ENCODE measurements at regions not wholly inside any gene's neighbourhood (a gene's known extent, or its start where the extent isn't known, plus 50 kb on each side); places are given as distances from the start of the nearest gene placed in this dataset.

- no peak for DNase-seq
- intact Hi-C loops (cut with DNase I; ENCODE audit: low total_unique reads): no loop called here
- Histone ChIP-seq H3K36me3 (no peaks in the 10 kb centered on the region), H3K9me3 (no peaks in the 10 kb centered on the region), H3K27ac (no peak overlapping the region), H3K27me3 (no peaks in the 10 kb centered on the region), H3K4me3 (no peak overlapping the region), H3K4me1 (no peaks in the 10 kb centered on the region)
- no peak for TF ChIP-seq CTCF (IDR thresholded peaks at IDR 0.05)
These were observed 915.3 kb downstream of the VRK1 start for GRCh38 chr14:97712471-97712870.

GRCh38 chr14:97713023-97713422 is 915.8 kb downstream of the VRK1 start:
- no peak for DNase-seq
- Histone ChIP-seq H3K27me3 (no peaks in the 10 kb centered on the region), H3K36me3 (no peaks in the 10 kb centered on the region), H3K27ac (no peak overlapping the region), H3K4me3 (no peak overlapping the region), H3K4me1 (no peaks in the 10 kb centered on the region), H3K9me3 (no peaks in the 10 kb centered on the region)
- no peak for TF ChIP-seq CTCF (IDR thresholded peaks at IDR 0.05)
- intact Hi-C loops (cut with DNase I; ENCODE audit: low total_unique reads): no loop called here

- no peaks in the 10 kb centered on the region for H3K27me3 ChIP-seq
- TF ChIP-seq CTCF (IDR thresholded peaks at IDR 0.05): no peak
- H3K4me1 ChIP-seq: no peaks in the 10 kb centered on the region
- H3K9me3 ChIP-seq: peaks cover 0 to 4% (median 0%) of the 10 kb centered on the region in 3 donors
- no peak for DNase-seq
- H3K36me3 ChIP-seq: no peaks in the 10 kb centered on the region
- intact Hi-C loops (cut with DNase I; ENCODE audit: low total_unique reads): no loop called here
- H3K27ac ChIP-seq: no peak overlapping the region
- no peak overlapping the region for H3K4me3 ChIP-seq
These were observed 921.8 kb downstream of the VRK1 start for GRCh38 chr14:97718886-97719442.

- Histone ChIP-seq H3K27ac (no peak overlapping the region), H3K9me3 (peaks cover 0 to 4% (median 0%) of the 10 kb centered on the region in 3 donors), H3K27me3 (no peaks in the 10 kb centered on the region), H3K4me1 (no peaks in the 10 kb centered on the region), H3K36me3 (no peaks in the 10 kb centered on the region), H3K4me3 (no peak overlapping the region)
- intact Hi-C loops (cut with DNase I; ENCODE audit: low total_unique reads): loop anchor here (10.0 kb wide), 1 partner anchor 355 kb away; no protein-coding TSS in a partner anchor
- no peak for TF ChIP-seq CTCF (IDR thresholded peaks at IDR 0.05)
- DNase-seq: no peak
These were observed 922.7 kb downstream of the VRK1 start for GRCh38 chr14:97719931-97720330.

GRCh38 chr14:97723351-97723750 is 926.2 kb downstream of the VRK1 start:
- Histone ChIP-seq H3K36me3 (no peaks in the 10 kb centered on the region), H3K4me1 (no peaks in the 10 kb centered on the region), H3K9me3 (peaks cover 0 to 4% (median 0%) of the 10 kb centered on the region in 3 donors), H3K27me3 (no peaks in the 10 kb centered on the region), H3K27ac (no peak overlapping the region), H3K4me3 (no peak overlapping the region)
- intact Hi-C loops (cut with DNase I; ENCODE audit: low total_unique reads): loop anchor here (10.0 kb wide), 1 partner anchor 359 kb away; no protein-coding TSS in a partner anchor
- no peak for TF ChIP-seq CTCF (IDR thresholded peaks at IDR 0.05)
- DNase-seq: no peak

GRCh38 chr14:97723819-97724218 is 926.6 kb downstream of the VRK1 start:
- intact Hi-C loops (cut with DNase I; ENCODE audit: low total_unique reads): loop anchor here (10.0 kb wide), 1 partner anchor 359 kb away; no protein-coding TSS in a partner anchor
- no peak for DNase-seq
- no peak overlapping the region for H3K4me3 ChIP-seq
- no peak for TF ChIP-seq CTCF (IDR thresholded peaks at IDR 0.05)
- H3K9me3 ChIP-seq: peaks cover 0 to 4% (median 0%) of the 10 kb centered on the region in 3 donors
- H3K27me3 ChIP-seq: no peaks in the 10 kb centered on the region
- no peaks in the 10 kb centered on the region for H3K36me3 ChIP-seq
- no peak overlapping the region for H3K27ac ChIP-seq
- no peaks in the 10 kb centered on the region for H3K4me1 ChIP-seq
